H1 (cell line): ENCODE measurements at regions not wholly inside any gene's neighbourhood (a gene's known extent, or its start where the extent isn't known, plus 50 kb on each side); places are given as distances from the start of the nearest gene placed in this dataset.

Experiments
- BRCA1 ChIP-seq: IDR thresholded peaks from 2 replicates; pipeline ENCODE4 v1.6.1; 2012; ENCODE audit warnings: low read depth, low read length, improper control_type of control experiment
- EGR1 ChIP-seq: IDR thresholded peaks from 2 replicates; pipeline ENCODE4 v1.6.1; 2011; ENCODE audit warnings: low read depth, low read length, borderline replicate concordance
- EZH2 ChIP-seq: fragments of 200-600 bp; sonication (generic); IDR thresholded peaks from 2 replicates; pipeline ENCODE4 v1.7.1; 2012; ENCODE audit warnings: low read depth, mild to moderate bottlenecking, moderate library complexity, low read length, inconsistent platforms; ENCODE audit not compliant: severe bottlenecking
- FOSL1 ChIP-seq: IDR thresholded peaks from 2 replicates; pipeline ENCODE4 v1.6.1; 2011; ENCODE audit warnings: mild to moderate bottlenecking, low read depth, low read length, moderate library complexity; ENCODE audit not compliant: insufficient read depth
- HDAC2 ChIP-seq, 2 experiments: fragments of 300-600 bp in 1 of 2; sonication (generic) in 1 of 2; IDR thresholded peaks; 2 replicates each; pipeline ENCODE4 v1.6.1; 2011 to 2012; ENCODE audit warnings: low read depth in 2 of 2, low read length in 2 of 2, mild to moderate bottlenecking in 2 of 2, moderate library complexity in 2 of 2, borderline replicate concordance in 1 of 2, inconsistent platforms in 1 of 2
- HDAC6 ChIP-seq: IDR thresholded peaks from one replicate; pipeline ENCODE4 v1.7.1; 2012; ENCODE audit warnings: low read depth, mild to moderate bottlenecking, inconsistent platforms, low read length, moderate library complexity
- JUN ChIP-seq: IDR thresholded peaks from 2 replicates; pipeline ENCODE4 v1.6.1; 2011; ENCODE audit warnings: low read depth, mild to moderate bottlenecking, improper control_type of control experiment, low read length
- JUND ChIP-seq: IDR thresholded peaks from 2 replicates; pipeline ENCODE4 v1.6.1; 2011; ENCODE audit warnings: mild to moderate bottlenecking, improper control_type of control experiment, low read length
- POLR2A ChIP-seq, 2 experiments: IDR thresholded peaks; 1 replicate in 1 of 2; 2 replicates in 1 of 2; pipeline ENCODE4 v1.6.1; 2011; ENCODE audit warnings: low read depth in 2 of 2, low read length in 2 of 2, mild to moderate bottlenecking in 2 of 2; ENCODE audit errors: control extremely low read depth in 1 of 2
- POU5F1 ChIP-seq: IDR thresholded peaks from 2 replicates; pipeline ENCODE4 v1.6.1; 2011; ENCODE audit warnings: low read depth, mild to moderate bottlenecking, low read length, moderate library complexity
- RFX5 ChIP-seq: IDR thresholded peaks from 2 replicates; pipeline ENCODE4 v1.6.1; 2011; ENCODE audit warnings: low read depth, low read length, improper control_type of control experiment, borderline replicate concordance
- TCF12 ChIP-seq: IDR thresholded peaks from 2 replicates; pipeline ENCODE4 v1.6.1; 2011; ENCODE audit warnings: low read depth, mild to moderate bottlenecking, low read length
- TF ChIP-seq, protein P1 (sequence below), 3 experiments: IDR thresholded peaks; 1 replicate in 2 of 3; 2 replicates in 1 of 3; pipeline versions ENCODE4 v1.5.1 to v1.6.1; 2011; ENCODE audit warnings: low read length in 3 of 3, mild to moderate bottlenecking in 3 of 3, inconsistent platforms in 2 of 3, low read depth in 1 of 3, moderate library complexity in 1 of 3; ENCODE audit not compliant: insufficient read depth in 1 of 3; ENCODE audit errors: control extremely low read depth in 1 of 3

DNA sequence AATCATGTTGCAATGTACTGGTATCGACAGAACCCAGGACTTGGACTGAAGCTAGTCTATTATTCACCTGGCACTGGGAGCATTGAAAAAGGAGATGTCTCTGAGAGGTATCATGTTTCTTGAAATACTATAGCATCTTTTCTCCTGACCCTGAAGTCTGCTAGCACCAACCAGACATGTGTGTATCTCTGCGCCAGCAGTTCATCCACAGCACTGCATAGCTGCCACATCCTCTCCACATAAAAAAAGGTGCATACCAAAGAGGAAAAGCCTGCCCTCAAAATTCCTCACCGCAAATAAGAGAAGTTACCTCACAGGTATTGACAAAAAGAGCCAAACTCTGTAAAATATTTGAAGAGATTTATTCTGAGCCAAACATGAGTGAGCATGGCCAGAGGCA lies 99.5 kb upstream of the PRSS3 start:
- TF ChIP-seq EZH2 (no peak), JUN (no peak), RFX5 (no peak), BRCA1 (no peak), POU5F1 (no peak), TCF12 (no peak), HDAC2 (IDR thresholded peaks at IDR 0.05; ENCODE audit: borderline replicate concordance in 1 of 2, low read depth in 2 of 2, low read length in 2 of 2) (no peak), EGR1 (no peak), JUND (no peak), HDAC6 (no peak), POLR2A (IDR thresholded peaks at IDR 0.05; ENCODE audit: control extremely low read depth in 1 of 2, low read depth in 2 of 2, low read length in 2 of 2) (no peak), FOSL1 (no peak)
- TF ChIP-seq, protein P1, sequence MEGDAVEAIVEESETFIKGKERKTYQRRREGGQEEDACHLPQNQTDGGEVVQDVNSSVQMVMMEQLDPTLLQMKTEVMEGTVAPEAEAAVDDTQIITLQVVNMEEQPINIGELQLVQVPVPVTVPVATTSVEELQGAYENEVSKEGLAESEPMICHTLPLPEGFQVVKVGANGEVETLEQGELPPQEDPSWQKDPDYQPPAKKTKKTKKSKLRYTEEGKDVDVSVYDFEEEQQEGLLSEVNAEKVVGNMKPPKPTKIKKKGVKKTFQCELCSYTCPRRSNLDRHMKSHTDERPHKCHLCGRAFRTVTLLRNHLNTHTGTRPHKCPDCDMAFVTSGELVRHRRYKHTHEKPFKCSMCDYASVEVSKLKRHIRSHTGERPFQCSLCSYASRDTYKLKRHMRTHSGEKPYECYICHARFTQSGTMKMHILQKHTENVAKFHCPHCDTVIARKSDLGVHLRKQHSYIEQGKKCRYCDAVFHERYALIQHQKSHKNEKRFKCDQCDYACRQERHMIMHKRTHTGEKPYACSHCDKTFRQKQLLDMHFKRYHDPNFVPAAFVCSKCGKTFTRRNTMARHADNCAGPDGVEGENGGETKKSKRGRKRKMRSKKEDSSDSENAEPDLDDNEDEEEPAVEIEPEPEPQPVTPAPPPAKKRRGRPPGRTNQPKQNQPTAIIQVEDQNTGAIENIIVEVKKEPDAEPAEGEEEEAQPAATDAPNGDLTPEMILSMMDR (IDR thresholded peaks at IDR 0.05; ENCODE audit: control extremely low read depth in 1 of 3, insufficient read depth in 1 of 3, low read depth in 1 of 3, low read length in 3 of 3) = no peak
